Head of caudate nucleus (tissue), 42 donors: ENCODE measurements at regions not wholly inside any gene's neighbourhood (a gene's known extent, or its start where the extent isn't known, plus 50 kb on each side); places are given as distances from the start of the nearest gene placed in this dataset.

Experiments used
- DNase-seq, 42 donors: peaks; one replicate each; pipeline versions ENCODE4 v3.0.0 to v3.0.0-alpha.2; 2020 to 2021; ENCODE audit warnings: mixed read lengths in 7 of 42
- intact Hi-C: fragments of 100-400 bp; cut with DNase I; formaldehyde crosslinking; loops from one replicate; pipeline ENCODE4 v1.15.0; 2022

- intact Hi-C loops: no loop called here
- no peak for DNase-seq
These were observed 55.0 kb upstream of the APC start for GRCh38 chr5:112682621-112683061.

GRCh38 chr5:112684121-112684520 is 53.6 kb upstream of the APC start:
- no peak for DNase-seq
- intact Hi-C loops: no loop called here

GRCh38 chr5:112684737-112685136 is 52.9 kb upstream of the APC start:
- DNase-seq: peak in 34 of 42 donors; percentile 6 to 75 (median 45)
- intact Hi-C loops: no loop called here

GRCh38 chr5:112685386-112685785 is 52.3 kb upstream of the APC start:
- no peak for DNase-seq
- intact Hi-C loops: no loop called here

GRCh38 chr5:112685931-112686330 is 51.8 kb upstream of the APC start:
- no peak for DNase-seq
- intact Hi-C loops: no loop called here

GRCh38 chr5:112686675-112687074 is 51.0 kb upstream of the APC start:
- intact Hi-C loops: no loop called here

GRCh38 chr5:112687306-112687705 is 50.4 kb upstream of the APC start:
- intact Hi-C loops: no loop called here

More at GRCh38 chr5:112686675-112687074, 51.0 kb upstream of the APC start:
- no peak for DNase-seq

More at GRCh38 chr5:112687306-112687705, 50.4 kb upstream of the APC start:
- no peak for DNase-seq
